A673 (cell line): ENCODE measurements at regions not wholly inside any gene's neighbourhood (a gene's known extent, or its start where the extent isn't known, plus 50 kb on each side); places are given as distances from the start of the nearest gene placed in this dataset.

Experiments
- CTCF ChIP-seq: fragments of 300-800, 200-600 bp; sonication (generic); conservative IDR thresholded peaks from 2 replicates; pipeline ENCODE4 v1.5.1; 2017; ENCODE audit warnings: low read depth, mild to moderate bottlenecking, antibody characterized with exemption, low read length, moderate library complexity, mixed read lengths
- EZH2 ChIP-seq: fragments of 200-600 bp; sonication (generic); IDR thresholded peaks from 2 replicates; pipeline ENCODE4 v1.6.1; 2017; ENCODE audit warnings: borderline replicate concordance, low read depth, mild to moderate bottlenecking, mixed read lengths, antibody characterized with exemption, low read length; ENCODE audit not compliant: poor library complexity, severe bottlenecking

GRCh38 chr15:35289024-35289617 is 204.0 kb upstream of the NANOGP8 start:
- TF ChIP-seq CTCF (peak; percentile 84), EZH2 (no peak)
